GM12878 (cell line): ENCODE measurements at regions not wholly inside any gene's neighbourhood (a gene's known extent, or its start where the extent isn't known, plus 50 kb on each side); places are given as distances from the start of the nearest gene placed in this dataset.

Experiments used
- ATAC-seq: fragments of 200-7000 bp; cut with Tn5 transposase; 3 replicates; pipeline ENCODE4 v1.9.1; 2020; ENCODE audit warnings: mild to moderate bottlenecking, moderate library complexity
- BruUV-seq: library from RNA; stranded (reverse); fragments of 400-500 nt; replicated peaks from 2 replicates; lab custom pipeline; 2021; lab: Mats Ljungman, UMichigan
- CTCF ChIA-PET: fragments of 300-600 bp; sonication (Branson Sonifier 250); formaldehyde crosslinking; extraction: SDS; loops from one replicate; lab custom pipeline; 2021; ENCODE audit warnings: inconsistent platforms; lab: Yijun Ruan, JAX
- POLR2A ChIA-PET: fragments of 350-600 bp; formaldehyde crosslinking; extraction: SDS; loops from one replicate; lab custom pipeline; 2021; ENCODE audit warnings: inconsistent platforms; lab: Charles Lee
- RAD21 ChIA-PET: fragments of 300-600 bp; sonication (Branson Sonifier 250); formaldehyde crosslinking; loops from one replicate; lab custom pipeline; 2023; ENCODE audit warnings: antibody characterized with exemption; ENCODE audit not compliant: unreplicated experiment; lab: Charles Lee
- SMC1A ChIA-PET: fragments of 300-600 bp; sonication (Branson Sonifier 250); formaldehyde crosslinking; loops from one replicate; lab custom pipeline; 2023; ENCODE audit not compliant: unreplicated experiment, uncharacterized antibody; lab: Charles Lee
- DNase-seq: peaks from one replicate; pipeline ENCODE4 v3.0.0-alpha.2; 2011; ENCODE audit warnings: low read depth, low spot score
- FAIRE-seq: peaks from 3 replicates; lab custom pipeline; 2011; peaks lifted over from hg19 to GRCh38; lab: Jason Lieb, UNC
- H2AFZ ChIP-seq: 2 replicates; pipeline ENCODE4 v1.6.0; 2011; ENCODE audit warnings: low read depth, low read length, control low read depth; ENCODE audit not compliant: control insufficient read depth
- H3K27ac ChIP-seq: 2 replicates; pipeline ENCODE4 v1.5.1; 2011; ENCODE audit warnings: control low read depth; ENCODE audit not compliant: control insufficient read depth, insufficient read depth
- H3K27me3 ChIP-seq, 2 experiments: replicated peaks in 1 of 2; 2 replicates each; pipeline versions ENCODE4 v1.6.0 to v1.6.1; 2011; ENCODE audit warnings: low read length in 1 of 2; ENCODE audit not compliant: control insufficient read depth in 2 of 2, insufficient read depth in 2 of 2
- H3K36me3 ChIP-seq, 2 experiments: 2 replicates each; pipeline ENCODE4 v1.5.1; 2011; ENCODE audit warnings: low read length in 1 of 2; ENCODE audit not compliant: control insufficient read depth in 2 of 2, insufficient read depth in 2 of 2
- H3K4me1 ChIP-seq: 2 replicates; pipeline ENCODE4 v1.6.1; 2011; ENCODE audit warnings: mild to moderate bottlenecking, low read length, moderate library complexity, mixed read lengths; ENCODE audit not compliant: control insufficient read depth, insufficient read depth
- H3K4me2 ChIP-seq: 2 replicates; pipeline ENCODE4 v1.6.0; 2011; ENCODE audit warnings: control low read depth; ENCODE audit not compliant: control insufficient read depth, insufficient read depth
- H3K4me3 ChIP-seq: fragments of 200-600 bp; sonication (generic); 2 replicates; pipeline ENCODE4 v1.5.1; 2016
- H3K79me2 ChIP-seq: 2 replicates; pipeline ENCODE4 v1.6.0; 2011; ENCODE audit warnings: low read length; ENCODE audit not compliant: control insufficient read depth, insufficient read depth
- H3K9ac ChIP-seq: 2 replicates; pipeline ENCODE4 v1.8.0; 2011; ENCODE audit warnings: low read length, control low read depth, mixed read lengths; ENCODE audit not compliant: control insufficient read depth, insufficient read depth
- H3K9me3 ChIP-seq: replicated peaks from 3 replicates; pipeline ENCODE4 v1.5.1; 2011; ENCODE audit warnings: mild to moderate bottlenecking, low read length; ENCODE audit not compliant: control insufficient read depth, insufficient read depth
- H4K20me1 ChIP-seq: 2 replicates; pipeline ENCODE4 v1.6.0; 2011; ENCODE audit not compliant: control insufficient read depth, insufficient read depth
- EGR1 ChIP-seq, 2 experiments: IDR thresholded peaks; 1 replicate in 1 of 2; 2 replicates in 1 of 2; pipeline ENCODE4 v1.6.1; 2011 to 2012; ENCODE audit warnings: low read depth in 2 of 2, low read length in 2 of 2, borderline replicate concordance in 1 of 2, mild to moderate bottlenecking in 1 of 2, moderate library complexity in 1 of 2
- RELB ChIP-seq: fragments of 450-650 bp; IDR thresholded peaks from 2 replicates; pipeline ENCODE4 v1.6.1; 2017; ENCODE audit warnings: low read depth, mild to moderate bottlenecking, moderate library complexity
- SP1 ChIP-seq: IDR thresholded peaks from one replicate; pipeline ENCODE4 v1.6.1; 2011; ENCODE audit warnings: low read depth, low read length
- WGBS: methylation state at CpG from one replicate; pipeline ENCODE4 v1.1.6; 2016; ENCODE audit warnings: low lambda C conversion rate; ENCODE audit not compliant: insufficient replicate concordance, insufficient coverage; ENCODE audit errors: missing lambda C conversion rate; 5-methylcytosine and 5-hydroxymethylcytosine counted together
- in situ Hi-C: fragments of 300-500 bp; cut with MboI; formaldehyde crosslinking; loops from 9 replicates; pipeline ENCODE4 v1.14.3; 2018; ENCODE audit warnings: mixed read lengths
- intact Hi-C: fragments of 100-400 bp; cut with micrococcal nuclease; formaldehyde crosslinking; loops from one replicate; pipeline ENCODE4 v1.14.2; 2022; ENCODE audit not compliant: unreplicated experiment

GRCh38 chr14:50023671-50024490 lies 92.5 kb downstream of the VCPKMT start:
- ATAC-seq: no peak
- H4K20me1 ChIP-seq: no peaks in the 10 kb centered on the region
- DNase-seq: no peak
- H3K4me1 ChIP-seq: peaks cover 14% of the 10 kb centered on the region
- no peak overlapping the region for H3K4me2 ChIP-seq
- H3K27ac ChIP-seq: no peak overlapping the region
- no peaks in the 10 kb centered on the region for H3K36me3 ChIP-seq
- no peak overlapping the region for H2AFZ ChIP-seq
- SMC1A ChIA-PET: interaction anchor here (0.6 to 1.2 kb wide), 7 partner anchors 8 to 84 kb away, joined by 3 to 4 read pairs (median 3); no protein-coding TSS in a partner anchor
- no peak for FAIRE-seq
- no peaks in the 10 kb centered on the region for H3K27me3 ChIP-seq
- CTCF ChIA-PET: interaction anchor here (0.9 to 1.5 kb wide), 3 partner anchors 14 to 752 kb away, joined by 3 to 4 read pairs (median 3); partner anchors contain the start of gene NEMF
- 77% methylated on average over 8 of the region's 8 CpGs for WGBS
- POLR2A ChIA-PET: interaction anchor here (2.4 kb wide), 1 partner anchor 12 kb away, joined by 12 read pairs; no protein-coding TSS in a partner anchor
- peaks cover 11% of the 10 kb centered on the region for H3K9me3 ChIP-seq
- no TSS peak for BruUV-seq
- H3K9ac ChIP-seq: no peak overlapping the region
- intact Hi-C loops: no loop called here
- no peaks in the 10 kb centered on the region for H3K79me2 ChIP-seq
- RAD21 ChIA-PET: no interaction called here
- TF ChIP-seq EGR1 (IDR thresholded peaks at IDR 0.05; ENCODE audit: borderline replicate concordance in 1 of 2, low read depth in 2 of 2, low read length in 2 of 2) (no peak), SP1 (no peak), RELB (no peak)
- in situ Hi-C loops: no loop called here
- no peak overlapping the region for H3K4me3 ChIP-seq
